ENCODE measurements at regions not wholly inside any gene's neighbourhood (a gene's known extent, or its start where the extent isn't known, plus 50 kb on each side); places are given as distances from the start of the nearest gene placed in this dataset.

- H3K4me1 Mint-ChIP-seq = peaks cover 28 to 32% of the 10 kb centered on the region in 2 experiments
These were observed 825.7 kb downstream of the SQOR start for GRCh38 chr15:46460431-46461094.

More at GRCh38 chr15:46460431-46461094, 825.7 kb downstream of the SQOR start:
- H3K4me3 Mint-ChIP-seq = no peak overlapping the region; a peak in 1 of 5 replicates
- Histone ChIP-seq H4K91ac (ENCODE audit: insufficient read length, low read depth, low read length) (no peak overlapping the region), H3K14ac (ENCODE audit: insufficient read depth, low read length) (no peak overlapping the region), H3K79me1 (ENCODE audit: insufficient read depth, low read depth, low read length, poor library complexity, severe bottlenecking) (no peaks in the 10 kb centered on the region), H4K8ac (replicated peaks; ENCODE audit: insufficient read length, low read depth, low read length) (no peak overlapping the region), H3K23me2 (ENCODE audit: insufficient read length, low read depth, low read length, poor library complexity, severe bottlenecking) (no peaks in the 10 kb centered on the region), H2AFZ (ENCODE audit: low read length) (no peak overlapping the region), H3K9me3 (ENCODE audit: control insufficient read depth, low read depth, low read length) (no peaks in the 10 kb centered on the region), H3T11ph (ENCODE audit: low read length) (no peak overlapping the region), H3K79me2 (ENCODE audit: insufficient read depth, low read length) (no peaks in the 10 kb centered on the region), H2BK15ac (ENCODE audit: low read depth, low read length) (no peak overlapping the region), H3K18ac (ENCODE audit: insufficient read length, low read depth, low read length) (no peak overlapping the region), H2BK5ac (ENCODE audit: insufficient read length, low read length) (no peak overlapping the region), H2BK20ac (ENCODE audit: low read depth, low read length, poor library complexity, severe bottlenecking) (no peak overlapping the region), H3K27me3 (ENCODE audit: insufficient read depth, low read length) (no peaks in the 10 kb centered on the region), H4K20me1 (ENCODE audit: control insufficient read depth, insufficient read depth, insufficient read length) (no peaks in the 10 kb centered on the region), H3K23ac (ENCODE audit: insufficient read length, low read depth, low read length) (no peak overlapping the region), H4K5ac (ENCODE audit: insufficient read length, low read depth, low read length) (no peak overlapping the region), H2BK120ac (ENCODE audit: low read depth, low read length, poor library complexity, severe bottlenecking) (no peak overlapping the region), H3K4me1 (ENCODE audit: insufficient read depth, low read length) (peaks cover 7% of the 10 kb centered on the region; the same call in 1 of the 2 replicates), H2AK5ac (ENCODE audit: insufficient read length, low read length) (no peak overlapping the region), H3K4me2 (ENCODE audit: insufficient read depth, insufficient read length, low read length) (no peak overlapping the region), H3K27ac (ENCODE audit: insufficient read length, low read depth, low read length) (no peak overlapping the region), H3K4ac (ENCODE audit: low read depth, low read length) (no peak overlapping the region), H3K56ac (ENCODE audit: insufficient read length, low read depth, low read length) (no peak overlapping the region), H3K9ac (ENCODE audit: extremely low read depth, insufficient read length, low read length) (no peak overlapping the region), H2BK12ac (ENCODE audit: insufficient read length, low read depth, low read length) (no peak overlapping the region)
- H3K27me3 Mint-ChIP-seq (ENCODE audit: low read depth) = no peaks in the 10 kb centered on the region
- peaks cover 0 to 4% (median 3%) of the 10 kb centered on the region in 3 experiments; a peak in 3 of 7 replicates for H3K36me3 Mint-ChIP-seq (ENCODE audit: insufficient read depth in 1 of 3, low read depth in 3 of 3)
- no CpG with 5 or more reads among the region's 12 CpGs for WGBS (ENCODE audit: extremely low coverage, insufficient read length, low lambda C conversion rate)
- DNase-seq = no peak
- peaks cover 2 to 3% of the 10 kb centered on the region in 2 experiments; a peak in 3 of 5 replicates for H3K9me3 Mint-ChIP-seq
- H3K27ac Mint-ChIP-seq = no peak overlapping the region
- no peak for TF ChIP-seq CTCF (conservative IDR thresholded peaks at IDR 0.05)

All from H9 (cell line).